Gastrocnemius medialis (tissue), 4 donors: ENCODE measurements at regions not wholly inside any gene's neighbourhood (a gene's known extent, or its start where the extent isn't known, plus 50 kb on each side); places are given as distances from the start of the nearest gene placed in this dataset.

ENCODE experiments used
- ATAC-seq, 2 donors: fragments of 150-250 bp; one replicate each; pipeline ENCODE4 v1.9.1; 2016
- DNase-seq, 2 donors: peaks; one replicate each; pipeline ENCODE4 v3.0.0-alpha.2; 2019
- H3K27ac ChIP-seq, 4 donors: fragments of 200-600 bp; sonication (generic); 1 replicate in 1 of 4; 2 replicates in 3 of 4; pipeline ENCODE4 v1.5.1; 2016 to 2018; ENCODE audit warnings: mild to moderate bottlenecking in 2 of 4, moderate library complexity in 1 of 4
- H3K27me3 ChIP-seq, 3 donors: fragments of 200-600 bp; sonication (generic) in 2 of 3; 1 replicate in 1 of 3; 2 replicates in 2 of 3; pipeline versions ENCODE4 v1.5.1 to v1.6.0; 2016 to 2019; ENCODE audit warnings: mild to moderate bottlenecking in 1 of 3, moderate library complexity in 1 of 3
- H3K36me3 ChIP-seq, 2 donors: fragments of 200-600 bp; sonication (generic) in 1 of 2; one replicate each; pipeline ENCODE4 v1.5.1; 2017 to 2018
- H3K4me1 ChIP-seq, 2 donors: fragments of 200-600 bp; sonication (generic) in 1 of 2; one replicate each; pipeline ENCODE4 v1.5.1; 2016 to 2017; ENCODE audit warnings: mild to moderate bottlenecking in 2 of 2
- H3K4me3 ChIP-seq, 4 donors: fragments of 200-600 bp; sonication (generic) in 3 of 4; 1 replicate in 1 of 4; 2 replicates in 3 of 4; pipeline ENCODE4 v1.5.1; 2016 to 2019; ENCODE audit warnings: mild to moderate bottlenecking in 2 of 4
- H3K9me3 ChIP-seq, 3 donors: fragments of 200-600 bp; sonication (generic) in 2 of 3; 1 replicate in 1 of 3; 2 replicates in 2 of 3; pipeline ENCODE4 v1.5.1; 2016 to 2019
- CTCF ChIP-seq, 5 experiments: fragments of 450-650 bp in 3 of 5; fragments of 200-600 bp in 2 of 5; sonication (generic) in 2 of 5; IDR thresholded peaks in 4 of 5; conservative IDR thresholded peaks in 1 of 5; 1 replicate in 4 of 5; 2 replicates in 1 of 5; pipeline ENCODE4 v1.5.1; 2016 to 2019; ENCODE audit warnings: antibody characterized with exemption in 5 of 5, mild to moderate bottlenecking in 3 of 5, moderate library complexity in 3 of 5
- POLR2A ChIP-seq, 2 donors: fragments of 450-650 bp; IDR thresholded peaks; one replicate each; pipeline ENCODE4 v1.6.1; 2017; ENCODE audit warnings: antibody characterized with exemption in 2 of 2, mild to moderate bottlenecking in 2 of 2, moderate library complexity in 2 of 2
- in situ Hi-C, 4 donors: fragments of 200-750 bp; cut with MboI; loops; one replicate each; pipeline versions ENCODE4 v1.15.0 to v1.8.0; 2017; ENCODE audit warnings: low sequenced_read_pairs in 4 of 4
- intact Hi-C: fragments of 100-400 bp; cut with DNase I; formaldehyde crosslinking; loops from one replicate; pipeline ENCODE4 v1.15.1; 2023; ENCODE audit warnings: low total_unique reads

- H3K36me3 ChIP-seq = no peaks in the 10 kb centered on the region
- no peak overlapping the region for H3K4me3 ChIP-seq
- H3K4me1 ChIP-seq = no peaks in the 10 kb centered on the region
- peaks cover 0 to 10% (median 0%) of the 10 kb centered on the region in 3 donors for H3K27me3 ChIP-seq
- TF ChIP-seq CTCF (IDR thresholded peaks at IDR 0.05 in 4 of 5, conservative IDR thresholded peaks at IDR 0.05 in 1 of 5) = no peak
- no peak for TF ChIP-seq POLR2A (IDR thresholded peaks at IDR 0.05)
- intact Hi-C loops (no loop called here), in situ Hi-C loops (no loop called here)
- H3K9me3 ChIP-seq = no peaks in the 10 kb centered on the region
- no peak overlapping the region for H3K27ac ChIP-seq
- ATAC-seq (no peak), DNase-seq (no peak)
Observed at GRCh38 chr16:86107215-86107825, 208.4 kb downstream of the IRF8 start.

- DNase-seq (no peak), ATAC-seq (no peak)
- TF ChIP-seq CTCF (IDR thresholded peaks at IDR 0.05 in 4 of 5, conservative IDR thresholded peaks at IDR 0.05 in 1 of 5) (no peak), POLR2A (IDR thresholded peaks at IDR 0.05) (no peak)
- H3K4me1 ChIP-seq = no peaks in the 10 kb centered on the region
- intact Hi-C loops (no loop called here), in situ Hi-C loops (no loop called here)
- H3K9me3 ChIP-seq = no peaks in the 10 kb centered on the region
- H3K4me3 ChIP-seq = no peak overlapping the region
- no peaks in the 10 kb centered on the region for H3K36me3 ChIP-seq
- peaks cover 0 to 10% (median 0%) of the 10 kb centered on the region in 3 donors for H3K27me3 ChIP-seq
- no peak overlapping the region for H3K27ac ChIP-seq
Observed at GRCh38 chr16:86108062-86108461, 209.1 kb downstream of the IRF8 start.

- Histone ChIP-seq H3K4me3 (no peak overlapping the region), H3K27ac (no peak overlapping the region), H3K27me3 (peaks cover 0 to 10% (median 3%) of the 10 kb centered on the region in 3 donors), H3K36me3 (no peaks in the 10 kb centered on the region), H3K9me3 (no peaks in the 10 kb centered on the region), H3K4me1 (no peaks in the 10 kb centered on the region)
- intact Hi-C loops (no loop called here), in situ Hi-C loops (no loop called here)
- TF ChIP-seq CTCF (IDR thresholded peaks at IDR 0.05 in 4 of 5, conservative IDR thresholded peaks at IDR 0.05 in 1 of 5) (no peak), POLR2A (IDR thresholded peaks at IDR 0.05) (no peak)
- ATAC-seq (no peak), DNase-seq (no peak)
Observed at GRCh38 chr16:86110134-86110533, 211.2 kb downstream of the IRF8 start.

GRCh38 chr16:86110726-86111125 lies 211.8 kb downstream of the IRF8 start:
- in situ Hi-C loops = no loop called here
- TF ChIP-seq POLR2A (IDR thresholded peaks at IDR 0.05) (no peak), CTCF (IDR thresholded peaks at IDR 0.05 in 4 of 5, conservative IDR thresholded peaks at IDR 0.05 in 1 of 5) (no peak)
- Histone ChIP-seq H3K36me3 (no peaks in the 10 kb centered on the region), H3K4me3 (no peak overlapping the region), H3K9me3 (no peaks in the 10 kb centered on the region), H3K27me3 (peaks cover 0 to 10% (median 3%) of the 10 kb centered on the region in 3 donors), H3K27ac (no peak overlapping the region), H3K4me1 (no peaks in the 10 kb centered on the region)
- ATAC-seq (no peak), DNase-seq (no peak)
- intact Hi-C loops = no loop called here

GRCh38 chr16:86112178-86112577 lies 213.2 kb downstream of the IRF8 start:
- Histone ChIP-seq H3K27ac (no peak overlapping the region), H3K4me1 (no peaks in the 10 kb centered on the region), H3K27me3 (peaks cover 0 to 14% (median 3%) of the 10 kb centered on the region in 3 donors), H3K9me3 (no peaks in the 10 kb centered on the region), H3K36me3 (no peaks in the 10 kb centered on the region), H3K4me3 (no peak overlapping the region)
- intact Hi-C loops (no loop called here), in situ Hi-C loops (no loop called here)
- ATAC-seq (no peak), DNase-seq (no peak)
- no peak for TF ChIP-seq POLR2A (IDR thresholded peaks at IDR 0.05)
- no peak for TF ChIP-seq CTCF (IDR thresholded peaks at IDR 0.05 in 4 of 5, conservative IDR thresholded peaks at IDR 0.05 in 1 of 5)
